ENCODE measurements at regions not wholly inside any gene's neighbourhood (a gene's known extent, or its start where the extent isn't known, plus 50 kb on each side); places are given as distances from the start of the nearest gene placed in this dataset.

- H3K4me3 ChIP-seq = no peak overlapping the region
- no peaks in the 10 kb centered on the region for H3K36me3 ChIP-seq (ENCODE audit: insufficient read depth in 1 of 2, low read depth in 1 of 2)
- WGBS, 3 donors = 77 to 83% (median 78%) methylated on average over 23 of the region's 23 CpGs
- intact Hi-C loops (cut with DNase I) = no loop called here
- H3K4me1 ChIP-seq = no peaks in the 10 kb centered on the region
- ATAC-seq (no peak), DNase-seq (no peak)
- no peaks in the 10 kb centered on the region for H3K9me3 ChIP-seq
- TF ChIP-seq CTCF (IDR thresholded peaks at IDR 0.05) = no peak
- H3K27ac ChIP-seq = no peak overlapping the region
- H3K27me3 ChIP-seq (ENCODE audit: insufficient read depth in 3 of 3, low read length in 2 of 3) = no peaks in the 10 kb centered on the region
These were observed 111.1 kb upstream of the FAM20C start for GRCh38 chr7:81068-81925.

GRCh38 chr7:81926-82756 lies 110.2 kb upstream of the FAM20C start:
- DNase-seq (no peak), ATAC-seq (no peak)
- no peak for TF ChIP-seq CTCF (IDR thresholded peaks at IDR 0.05)
- Histone ChIP-seq H3K4me3 (no peak overlapping the region), H3K4me1 (no peaks in the 10 kb centered on the region), H3K36me3 (ENCODE audit: insufficient read depth in 1 of 2, low read depth in 1 of 2) (no peaks in the 10 kb centered on the region), H3K9me3 (no peaks in the 10 kb centered on the region), H3K27ac (no peak overlapping the region), H3K27me3 (ENCODE audit: insufficient read depth in 3 of 3, low read length in 2 of 3) (no peaks in the 10 kb centered on the region)
- intact Hi-C loops (cut with DNase I) = no loop called here
- WGBS, 3 donors = 80 to 83% (median 81%) methylated on average over 39 of the region's 39 CpGs

GRCh38 chr7:82757-83155 lies 109.6 kb upstream of the FAM20C start:
- no peaks in the 10 kb centered on the region for H3K36me3 ChIP-seq (ENCODE audit: insufficient read depth in 1 of 2, low read depth in 1 of 2)
- no peaks in the 10 kb centered on the region for H3K27me3 ChIP-seq (ENCODE audit: insufficient read depth in 3 of 3, low read length in 2 of 3)
- ATAC-seq = no peak
- H3K4me3 ChIP-seq = no peak overlapping the region
- no peak overlapping the region for H3K27ac ChIP-seq
- no peak for DNase-seq
- no peaks in the 10 kb centered on the region for H3K4me1 ChIP-seq
- no peak for TF ChIP-seq CTCF (IDR thresholded peaks at IDR 0.05)
- WGBS, 3 donors = 90 to 95% (median 94%) methylated on average over 11 of the region's 11 CpGs
- H3K9me3 ChIP-seq = no peaks in the 10 kb centered on the region
- intact Hi-C loops (cut with DNase I) = no loop called here

- no peaks in the 10 kb centered on the region for H3K4me1 ChIP-seq
- no peaks in the 10 kb centered on the region for H3K36me3 ChIP-seq (ENCODE audit: insufficient read depth in 1 of 2, low read depth in 1 of 2)
- H3K4me3 ChIP-seq = no peak overlapping the region
- H3K9me3 ChIP-seq = no peaks in the 10 kb centered on the region
- ATAC-seq (no peak), DNase-seq (no peak)
- no peak overlapping the region for H3K27ac ChIP-seq
- intact Hi-C loops (cut with DNase I) = no loop called here
- WGBS, 3 donors = 67 to 84% (median 81%) methylated on average over 12 of the region's 12 CpGs
- H3K27me3 ChIP-seq (ENCODE audit: insufficient read depth in 3 of 3, low read length in 2 of 3) = no peaks in the 10 kb centered on the region
- no peak for TF ChIP-seq CTCF (IDR thresholded peaks at IDR 0.05)
These were observed 108.9 kb upstream of the FAM20C start for GRCh38 chr7:83441-83840.
